ENCODE measurements at regions not wholly inside any gene's neighbourhood (a gene's known extent, or its start where the extent isn't known, plus 50 kb on each side); places are given as distances from the start of the nearest gene placed in this dataset.
A peak's percentile ranks its signal among the peaks of the same experiment; 100 is the strongest.

GRCh38 chr2:172200495-172201085, 97.9 kb upstream of the DLX2 start:
- DNase-seq (ENCODE audit: low read depth in 2 of 3, low spot score in 2 of 3) = peak in 1 of 3 donors; percentile 30

DNA sequence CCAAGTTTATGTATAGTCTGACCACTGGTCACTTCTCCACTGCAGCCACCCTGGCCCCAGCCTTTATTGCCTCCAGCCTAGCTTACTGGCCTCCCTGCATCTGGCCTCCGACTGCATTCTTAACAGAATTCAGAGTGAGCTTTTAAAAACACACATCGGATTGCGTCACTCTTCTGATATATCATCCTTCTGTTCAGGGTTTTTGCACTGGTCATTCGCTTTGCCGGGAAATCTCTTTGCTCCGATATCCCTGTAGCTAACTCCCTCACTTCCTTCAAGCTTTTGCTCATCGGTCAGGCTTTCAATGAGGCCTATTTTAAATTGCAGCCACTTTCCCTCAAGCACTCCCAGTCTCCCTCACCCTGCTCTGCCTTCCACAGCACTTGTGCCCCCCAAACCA, 101.6 kb upstream of the DLX2 start:
- DNase-seq (ENCODE audit: low read depth in 2 of 3, low spot score in 2 of 3) = no peak

DNA sequence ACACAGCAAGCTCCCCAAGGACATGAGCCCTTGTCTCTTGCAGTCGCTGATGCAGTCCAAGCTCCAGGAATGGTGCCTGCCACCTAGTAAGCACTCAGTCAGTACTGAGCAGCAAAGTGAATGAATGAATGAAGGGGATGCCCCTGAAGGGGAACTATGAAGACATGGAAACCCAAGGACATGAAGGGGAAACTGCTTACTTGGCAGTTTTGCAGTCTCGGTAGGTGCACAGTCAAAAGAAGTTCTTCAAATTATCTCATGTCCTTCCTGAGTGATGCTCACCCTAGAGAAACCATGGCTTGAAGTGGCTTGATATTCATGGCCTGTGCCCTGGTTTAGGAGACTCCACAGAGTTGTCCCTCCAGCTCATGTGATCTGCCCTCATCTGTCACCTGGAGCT, 102.1 kb upstream of the DLX2 start:
- no peak for DNase-seq (ENCODE audit: low read depth in 2 of 3, low spot score in 2 of 3)

DNA sequence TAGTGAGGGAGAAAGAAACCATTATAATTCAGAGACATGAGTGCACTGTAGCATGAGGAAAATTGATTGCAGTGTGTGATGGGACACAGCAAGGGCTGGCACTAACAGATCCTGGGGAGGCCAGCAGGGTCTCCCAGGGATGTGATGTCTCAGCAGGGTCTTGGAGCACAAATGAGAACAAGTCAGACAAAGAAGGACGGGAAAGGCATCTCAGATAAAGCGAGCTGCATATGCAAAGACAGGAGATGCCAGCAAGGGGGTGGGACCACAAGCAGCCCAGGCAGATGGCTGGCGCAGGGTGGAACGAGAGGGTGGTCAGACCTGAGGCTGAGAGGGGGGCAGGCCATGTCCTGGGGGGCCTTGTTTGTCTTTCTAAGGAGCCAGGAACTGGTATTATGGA, 102.6 kb upstream of the DLX2 start:
- no peak for DNase-seq (ENCODE audit: low read depth in 2 of 3, low spot score in 2 of 3)

GRCh38 chr2:172207911-172208310, 105.2 kb upstream of the DLX2 start:
- DNase-seq (ENCODE audit: low read depth in 2 of 3, low spot score in 2 of 3) = no peak

GRCh38 chr2:172208791-172209325, 106.2 kb upstream of the DLX2 start:
- DNase-seq (ENCODE audit: low read depth in 2 of 3, low spot score in 2 of 3) = peak in 1 of 3 donors; percentile 52

DNA sequence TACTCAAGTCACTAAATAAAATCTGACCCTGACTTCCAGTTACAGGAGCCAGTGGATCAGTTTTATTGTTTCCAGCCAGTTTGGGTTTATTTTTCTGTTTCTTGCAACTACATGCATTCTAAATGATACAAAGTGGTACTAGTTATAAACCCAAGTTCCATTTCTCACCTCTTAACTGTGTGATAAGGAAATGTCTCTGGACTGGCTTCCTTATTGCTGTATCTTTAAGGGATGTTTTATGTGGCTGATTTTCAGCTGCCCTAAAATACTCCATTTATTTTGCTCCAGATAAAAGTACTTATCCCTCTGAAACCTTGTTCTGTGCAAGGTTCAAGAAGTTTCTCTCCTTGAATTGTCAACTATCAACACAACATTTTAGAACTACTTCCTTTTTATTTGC, 107.9 kb upstream of the DLX2 start:
- DNase-seq (ENCODE audit: low read depth in 2 of 3, low spot score in 2 of 3) = no peak

- DNase-seq (ENCODE audit: low read depth in 2 of 3, low spot score in 2 of 3) = no peak
Measured at GRCh38 chr2:172211512-172211911, 108.8 kb upstream of the DLX2 start.

DNA sequence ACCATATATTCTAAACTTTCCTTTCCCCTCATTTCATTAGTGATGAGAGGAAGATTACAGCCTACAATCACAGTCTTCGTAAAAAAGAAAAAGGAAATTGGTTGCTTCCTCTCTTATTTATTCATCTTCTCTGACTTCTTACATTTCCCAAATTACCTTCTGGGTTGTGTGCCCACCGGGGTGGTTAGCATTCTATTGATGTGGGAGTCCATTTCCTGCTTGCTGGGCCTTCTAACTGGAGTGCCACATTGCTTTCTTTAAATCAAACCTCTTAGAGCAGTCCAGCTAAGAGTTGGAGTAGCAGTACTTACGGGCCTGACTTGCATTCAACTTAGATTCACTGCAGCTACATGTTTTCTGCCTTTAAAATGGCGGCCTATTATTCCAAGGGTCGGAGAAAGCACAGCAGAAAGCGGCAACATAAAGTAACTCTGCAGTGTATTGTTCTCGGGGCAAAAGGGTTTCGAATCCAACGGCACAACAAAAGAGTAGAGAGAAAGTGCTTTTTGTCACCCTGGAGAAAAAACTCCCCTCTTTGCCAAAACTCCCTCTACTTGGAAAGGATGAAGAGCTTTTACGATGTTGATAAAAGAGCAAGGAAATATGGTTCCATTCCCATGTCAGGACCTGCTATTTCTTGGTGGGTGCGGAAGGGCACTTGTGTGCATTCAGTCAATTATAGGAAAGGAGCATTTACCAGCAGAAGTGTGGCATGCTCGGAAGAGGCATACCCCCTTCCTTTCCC, 110.6 kb upstream of the DLX2 start:
- DNase-seq (ENCODE audit: low read depth in 2 of 3, low spot score in 2 of 3) = no peak

DNA sequence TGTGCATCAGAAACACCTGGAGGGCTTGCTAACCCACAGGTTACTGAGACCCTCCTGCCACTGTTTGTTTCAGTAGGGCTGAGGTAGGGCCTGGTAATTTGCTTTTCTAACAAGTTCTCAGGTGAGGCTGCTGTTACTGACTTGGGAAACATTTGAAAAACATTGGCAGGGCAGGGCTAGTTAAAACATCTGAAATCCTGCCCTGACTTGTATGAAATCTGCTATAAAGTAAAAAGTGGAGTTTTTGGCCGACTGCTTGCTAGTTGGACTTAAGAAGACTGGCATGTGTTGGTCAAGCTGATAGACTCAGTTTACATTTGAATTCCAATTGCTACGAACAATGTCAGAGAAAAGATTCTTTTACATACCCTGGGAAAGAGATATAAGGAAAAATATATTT, 111.6 kb upstream of the DLX2 start:
- DNase-seq (ENCODE audit: low read depth in 2 of 3, low spot score in 2 of 3) = no peak

DNA sequence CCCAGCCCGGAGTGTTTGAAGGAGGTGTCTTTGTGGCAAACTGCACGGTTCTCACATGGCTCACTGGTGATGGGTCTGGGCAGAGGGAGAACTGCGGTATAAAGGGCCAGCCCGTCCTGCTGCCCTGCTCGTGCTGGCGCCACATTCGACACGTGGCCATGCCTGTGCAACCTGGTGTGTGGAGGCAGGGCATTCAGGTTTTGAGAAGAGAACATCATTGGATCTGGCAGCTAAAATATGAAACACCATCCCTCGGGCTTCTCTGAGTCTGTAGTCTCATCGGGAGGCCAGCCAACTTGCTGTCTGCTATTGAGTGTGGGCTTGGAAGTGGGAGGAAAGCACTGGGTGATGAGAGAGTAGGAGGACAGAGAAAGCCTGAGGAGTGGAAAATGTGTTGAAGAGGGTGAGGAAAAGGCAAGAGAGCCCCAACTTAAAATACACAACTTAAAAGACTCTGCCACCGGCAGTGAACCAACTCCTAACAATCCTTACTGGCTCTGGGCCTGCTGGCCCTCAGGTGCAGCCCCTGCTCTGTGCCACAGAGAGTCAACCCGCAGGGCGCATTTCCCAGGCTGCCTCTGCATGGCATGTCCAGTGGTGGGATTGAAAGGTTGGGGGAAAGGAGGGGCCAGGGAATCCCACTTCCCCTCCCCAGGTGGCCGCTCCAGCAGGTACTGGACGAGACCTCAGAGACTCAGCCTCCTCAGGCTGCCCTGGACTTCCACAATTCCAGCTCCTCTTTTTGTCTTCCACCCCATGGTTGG, 112.7 kb upstream of the DLX2 start:
- no peak for DNase-seq (ENCODE audit: low read depth in 2 of 3, low spot score in 2 of 3)

- no peak for DNase-seq (ENCODE audit: low read depth in 2 of 3, low spot score in 2 of 3)
Measured at GRCh38 chr2:172215936-172216335, 113.2 kb upstream of the DLX2 start.

DNA sequence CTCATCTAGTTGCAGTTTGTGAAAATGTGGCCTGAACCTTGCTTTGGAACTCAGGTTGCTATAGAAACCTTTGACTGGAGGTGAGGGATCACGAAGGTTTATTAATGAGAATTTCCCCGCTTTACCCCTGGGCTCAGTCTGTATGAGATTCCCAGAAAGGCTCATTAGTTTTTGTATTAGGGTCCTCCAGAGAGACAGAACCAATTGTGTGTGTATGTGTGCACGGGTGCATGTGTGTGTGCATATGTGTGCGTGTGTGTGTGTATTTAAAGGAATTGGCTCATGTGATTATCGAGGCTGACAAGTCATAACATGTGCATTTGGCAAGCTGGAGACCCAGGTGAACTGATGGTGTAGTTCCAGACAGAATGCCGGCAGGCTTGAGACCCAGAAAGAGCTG, 113.8 kb upstream of the DLX2 start:
- DNase-seq (ENCODE audit: low read depth in 2 of 3, low spot score in 2 of 3) = no peak

GRCh38 chr2:172219201-172219600, 116.5 kb upstream of the DLX2 start:
- peak in 1 of 3 donors; percentile 51 for DNase-seq (ENCODE audit: low read depth in 2 of 3, low spot score in 2 of 3)

GRCh38 chr2:172220121-172220520, 117.4 kb upstream of the DLX2 start:
- DNase-seq (ENCODE audit: low read depth in 2 of 3, low spot score in 2 of 3) = peak in 1 of 3 donors; percentile 69

- DNase-seq (ENCODE audit: low read depth in 2 of 3, low spot score in 2 of 3) = no peak
Measured at GRCh38 chr2:172223601-172224054, 120.9 kb upstream of the DLX2 start.

DNA sequence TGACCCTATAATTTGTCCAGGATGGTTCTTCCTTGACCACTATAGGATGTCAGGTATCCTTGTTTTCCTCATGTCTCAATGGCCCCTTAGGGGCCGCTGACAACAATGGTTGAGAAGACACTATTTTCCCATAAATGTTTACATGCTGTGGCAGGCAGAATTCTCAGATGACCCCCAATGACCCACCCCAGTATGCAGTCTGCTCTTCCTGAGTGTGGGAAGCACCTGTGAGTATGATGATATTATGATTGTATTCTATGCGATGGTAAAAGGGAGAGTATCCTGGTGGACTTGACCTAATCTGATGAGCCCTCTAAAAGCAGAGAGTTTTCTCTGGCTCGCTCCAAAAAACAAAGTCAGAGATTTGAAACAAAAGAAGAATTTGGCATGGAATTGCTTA, 123.1 kb upstream of the DLX2 start:
- no peak for DNase-seq (ENCODE audit: low read depth in 2 of 3, low spot score in 2 of 3)

DNA sequence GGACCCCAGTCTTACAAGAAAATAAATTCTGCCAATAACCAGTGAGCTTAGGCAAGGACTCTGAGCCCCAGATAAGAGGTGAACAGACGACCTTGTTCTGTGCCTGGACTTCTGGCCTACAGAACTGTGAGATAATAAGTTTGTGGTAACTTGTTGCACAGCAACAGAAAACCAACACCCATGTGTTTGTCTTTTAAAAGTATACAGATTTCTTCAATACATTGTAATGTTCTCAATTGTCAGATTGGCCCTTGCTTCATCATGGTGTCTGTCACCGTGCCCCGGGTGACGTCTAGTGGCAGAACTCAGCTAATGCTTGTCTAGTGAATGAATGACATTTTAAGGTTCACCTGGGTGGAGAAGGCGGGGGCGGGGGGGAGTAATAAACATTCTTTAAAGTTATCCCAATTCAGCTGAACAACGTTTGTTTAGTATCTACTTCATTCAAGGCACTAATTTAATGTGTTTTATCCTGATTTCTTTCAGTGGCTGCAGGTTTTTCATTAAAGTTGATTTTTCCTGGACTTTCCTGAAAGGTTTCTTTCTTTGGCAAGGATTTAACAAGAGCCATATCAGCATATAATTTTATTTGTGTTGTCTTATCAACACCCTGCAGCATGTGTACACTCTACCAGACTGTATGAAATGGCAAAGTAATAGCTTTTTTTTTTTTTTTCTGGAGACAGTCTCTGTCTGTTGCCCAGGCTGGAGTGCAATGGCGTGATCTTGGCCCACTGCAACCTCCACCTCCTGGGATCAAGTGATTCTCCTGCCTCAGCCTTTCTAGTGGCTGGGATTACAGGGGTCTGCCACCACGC, 123.8 kb upstream of the DLX2 start:
- DNase-seq (ENCODE audit: low read depth in 2 of 3, low spot score in 2 of 3) = peak in 2 of 3 donors; percentile 46 to 72

DNA sequence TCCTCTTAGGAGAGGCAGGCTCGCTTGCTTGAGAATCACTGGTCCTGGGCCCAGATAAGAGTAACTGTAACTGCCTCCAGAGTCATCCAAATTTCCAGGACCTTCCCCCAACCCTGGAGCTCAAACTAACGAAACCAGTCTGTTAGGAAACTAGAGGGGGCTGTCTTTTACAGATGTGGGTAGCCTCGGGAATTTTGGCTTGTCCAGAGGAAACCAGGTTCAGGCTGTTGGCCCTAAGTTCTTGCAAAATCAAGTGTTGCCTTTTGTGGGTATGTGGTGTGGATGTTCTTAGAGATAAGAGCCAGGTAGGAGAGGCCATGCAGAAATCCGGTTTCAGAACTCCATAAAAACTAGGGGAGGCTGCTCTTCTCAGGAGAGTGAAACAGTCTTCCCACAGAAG, 125.0 kb upstream of the DLX2 start:
- DNase-seq (ENCODE audit: low read depth in 2 of 3, low spot score in 2 of 3) = peak in 1 of 3 donors; percentile 28

GRCh38 chr2:172228177-172228808, 125.6 kb upstream of the DLX2 start:
- no peak for DNase-seq (ENCODE audit: low read depth in 2 of 3, low spot score in 2 of 3)

Data from hematopoietic multipotent progenitor cell (in vitro differentiated cells).